GM23338 (cell line): ENCODE measurements at regions not wholly inside any gene's neighbourhood (a gene's known extent, or its start where the extent isn't known, plus 50 kb on each side); places are given as distances from the start of the nearest gene placed in this dataset.
A peak's percentile ranks its signal among the peaks of the same experiment; 100 is the strongest.

Experiments
- ATAC-seq: fragments of 200-7000 bp; cut with Tn5 transposase; 3 replicates; pipeline ENCODE4 v1.9.1; 2020
- DNase-seq: peaks from one replicate; pipeline ENCODE4 v3.0.0-alpha.2; 2015; ENCODE audit warnings: low spot score
- H2AFZ ChIP-seq: fragments of 200-600 bp; sonication (generic); 2 replicates; pipeline ENCODE4 v1.8.0; 2016; ENCODE audit warnings: antibody characterized with exemption, mild to moderate bottlenecking, moderate library complexity
- H3F3A ChIP-seq: fragments of 200-600 bp; sonication (generic); replicated peaks from 2 replicates; pipeline ENCODE4 v1.8.0; 2017; ENCODE audit warnings: antibody characterized with exemption, mixed run types, low read depth
- H3K27ac ChIP-seq: fragments of 200-600 bp; sonication (generic); 2 replicates; pipeline ENCODE4 v1.6.1; 2016; ENCODE audit warnings: low read depth
- H3K27me3 ChIP-seq: fragments of 200-600 bp; sonication (generic); 2 replicates; pipeline ENCODE4 v1.8.0; 2016; ENCODE audit warnings: mild to moderate bottlenecking, mixed run types, moderate library complexity; ENCODE audit not compliant: insufficient read depth
- H3K36me3 ChIP-seq: fragments of 200-600 bp; sonication (generic); 2 replicates; pipeline ENCODE4 v1.8.0; 2016; ENCODE audit warnings: mild to moderate bottlenecking; ENCODE audit not compliant: insufficient read depth
- H3K4me1 ChIP-seq: fragments of 200-600 bp; sonication (generic); 2 replicates; pipeline ENCODE4 v1.8.0; 2016; ENCODE audit warnings: mild to moderate bottlenecking, moderate library complexity; ENCODE audit not compliant: insufficient read depth
- H3K4me2 ChIP-seq: fragments of 200-600 bp; sonication (generic); 2 replicates; pipeline ENCODE4 v1.7.1; 2017; ENCODE audit warnings: mixed run types
- H3K4me3 ChIP-seq: fragments of 200-600 bp; sonication (generic); 2 replicates; pipeline ENCODE4 v1.6.1; 2016; ENCODE audit warnings: mixed run types
- H3K79me2 ChIP-seq: fragments of 200-600 bp; sonication (generic); replicated peaks from 2 replicates; pipeline ENCODE4 v1.8.0; 2017; ENCODE audit warnings: mild to moderate bottlenecking; ENCODE audit not compliant: insufficient read depth
- H3K9me2 ChIP-seq: fragments of 200-600 bp; sonication (generic); 2 replicates; pipeline ENCODE4 v1.8.0; 2017; ENCODE audit not compliant: insufficient read depth
- H4K20me1 ChIP-seq: fragments of 200-600 bp; sonication (generic); replicated peaks from 2 replicates; pipeline ENCODE4 v1.8.0; 2017; ENCODE audit warnings: mild to moderate bottlenecking; ENCODE audit not compliant: insufficient read depth
- H3K27ac Mint-ChIP-seq: 2 replicates; pipeline ENCODE4 v1.8.0; 2020; ENCODE audit warnings: inconsistent platforms, mild to moderate bottlenecking, moderate library complexity, mixed read lengths
- H3K27me3 Mint-ChIP-seq: 3 replicates; pipeline ENCODE4 v1.8.0; 2022; ENCODE audit warnings: low read depth, mild to moderate bottlenecking, moderate library complexity, mixed read lengths, inconsistent platforms; ENCODE audit not compliant: insufficient read depth, poor library complexity
- H3K36me3 Mint-ChIP-seq: 3 replicates; pipeline ENCODE4 v1.8.0; 2021; ENCODE audit warnings: low read depth, mild to moderate bottlenecking, inconsistent platforms, moderate library complexity, mixed read lengths
- H3K4me1 Mint-ChIP-seq: 3 replicates; pipeline ENCODE4 v1.8.0; 2020; ENCODE audit warnings: mild to moderate bottlenecking, inconsistent platforms, mixed read lengths
- H3K4me3 Mint-ChIP-seq: 3 replicates; pipeline ENCODE4 v1.8.0; 2021; ENCODE audit warnings: moderate library complexity, mild to moderate bottlenecking, inconsistent platforms, mixed read lengths
- H3K9me3 Mint-ChIP-seq: 3 replicates; pipeline ENCODE4 v1.8.0; 2020; ENCODE audit warnings: moderate library complexity, mild to moderate bottlenecking, inconsistent platforms, mixed read lengths
- CTCF ChIP-seq, 2 experiments: fragments of 200-600 bp in 1 of 2; sonication (generic) in 1 of 2; conservative IDR thresholded peaks; 2 replicates each; pipeline versions ENCODE4 v1.5.1 to v1.6.1; 2016 to 2017; ENCODE audit warnings: antibody characterized with exemption in 2 of 2, low read depth in 2 of 2, mild to moderate bottlenecking in 2 of 2, moderate library complexity in 1 of 2
- EZH2 ChIP-seq: fragments of 200-600 bp; sonication (generic); IDR thresholded peaks from one replicate; pipeline ENCODE4 v1.8.0; 2017; ENCODE audit warnings: antibody characterized with exemption, mild to moderate bottlenecking, low read depth; ENCODE audit not compliant: unreplicated experiment
- EZH2phosphoT487 ChIP-seq: fragments of 200-600 bp; sonication (generic); IDR thresholded peaks from one replicate; pipeline ENCODE4 v1.8.1; 2018; ENCODE audit warnings: antibody characterized with exemption; ENCODE audit not compliant: unreplicated experiment
- JUNB ChIP-seq: IDR thresholded peaks from one replicate; pipeline ENCODE4 v1.6.1; 2016; ENCODE audit warnings: antibody characterized with exemption; ENCODE audit not compliant: unreplicated experiment
- NANOG ChIP-seq: IDR thresholded peaks from 2 replicates; pipeline ENCODE4 v1.6.1; 2016; ENCODE audit warnings: antibody characterized with exemption, borderline replicate concordance
- STAT1 ChIP-seq: IDR thresholded peaks from one replicate; pipeline ENCODE4 v1.6.1; 2016; ENCODE audit warnings: antibody characterized with exemption; ENCODE audit not compliant: unreplicated experiment
- ZNF114 ChIP-seq: fragments of 250-450 bp; sonication (Bioruptor Pico); IDR thresholded peaks from 2 replicates; pipeline ENCODE4 v1.5.0; 2020; ENCODE audit warnings: mild to moderate bottlenecking, moderate library complexity
- ZNF331 ChIP-seq: fragments of 250-450 bp; sonication (Bioruptor Pico); IDR thresholded peaks from 2 replicates; pipeline ENCODE4 v1.5.0; 2020; ENCODE audit warnings: low read depth, mild to moderate bottlenecking, moderate library complexity
- TF ChIP-seq, protein P1 (sequence below): fragments of 250-450 bp; sonication (Bioruptor Pico); IDR thresholded peaks from 2 replicates; pipeline ENCODE4 v1.5.0; 2020; ENCODE audit warnings: mild to moderate bottlenecking, moderate library complexity

DNA sequence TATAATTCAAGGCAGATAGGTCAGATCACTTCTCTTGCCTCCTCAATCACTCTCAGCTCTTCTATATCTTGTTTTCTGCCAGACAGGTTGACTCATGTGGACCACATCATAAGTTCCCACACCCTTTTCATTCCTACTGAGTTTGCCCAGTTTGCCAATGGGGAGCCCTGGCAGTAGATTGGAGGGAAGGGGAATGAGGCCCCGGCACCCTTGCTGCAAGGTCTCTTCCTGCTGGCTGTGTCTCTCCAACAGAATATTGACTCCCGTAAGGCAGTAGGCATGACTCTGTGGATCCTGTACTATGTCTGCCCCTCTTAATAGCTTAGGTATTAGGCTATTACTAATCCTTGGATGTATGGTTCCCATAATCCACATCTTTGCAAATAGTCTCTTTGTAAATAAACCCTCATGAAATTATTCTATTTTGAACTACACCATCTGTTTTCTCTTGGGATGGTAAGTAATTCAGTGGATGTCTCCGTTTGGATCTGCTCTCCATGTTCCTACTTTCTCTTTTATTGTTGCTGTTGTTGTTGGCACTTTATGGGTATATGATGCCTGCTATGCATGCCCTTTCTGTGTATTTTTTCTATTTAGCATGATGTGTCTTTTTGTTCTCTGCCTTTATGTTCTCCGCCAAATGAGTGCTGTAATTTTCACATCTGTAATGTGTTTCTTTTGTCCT lies 65.5 kb upstream of the DCBLD2 start:
- H4K20me1 ChIP-seq, result no peaks in the 10 kb centered on the region
- TF ChIP-seq EZH2phosphoT487 (no peak), NANOG (no peak), JUNB (no peak), EZH2 (no peak), ZNF331 (no peak), ZNF114 (CRISPR knock-in tag) (no peak), STAT1 (no peak), CTCF (conservative IDR thresholded peaks at IDR 0.05; ENCODE audit: low read depth in 2 of 2) (no peak)
- TF ChIP-seq, protein P1, sequence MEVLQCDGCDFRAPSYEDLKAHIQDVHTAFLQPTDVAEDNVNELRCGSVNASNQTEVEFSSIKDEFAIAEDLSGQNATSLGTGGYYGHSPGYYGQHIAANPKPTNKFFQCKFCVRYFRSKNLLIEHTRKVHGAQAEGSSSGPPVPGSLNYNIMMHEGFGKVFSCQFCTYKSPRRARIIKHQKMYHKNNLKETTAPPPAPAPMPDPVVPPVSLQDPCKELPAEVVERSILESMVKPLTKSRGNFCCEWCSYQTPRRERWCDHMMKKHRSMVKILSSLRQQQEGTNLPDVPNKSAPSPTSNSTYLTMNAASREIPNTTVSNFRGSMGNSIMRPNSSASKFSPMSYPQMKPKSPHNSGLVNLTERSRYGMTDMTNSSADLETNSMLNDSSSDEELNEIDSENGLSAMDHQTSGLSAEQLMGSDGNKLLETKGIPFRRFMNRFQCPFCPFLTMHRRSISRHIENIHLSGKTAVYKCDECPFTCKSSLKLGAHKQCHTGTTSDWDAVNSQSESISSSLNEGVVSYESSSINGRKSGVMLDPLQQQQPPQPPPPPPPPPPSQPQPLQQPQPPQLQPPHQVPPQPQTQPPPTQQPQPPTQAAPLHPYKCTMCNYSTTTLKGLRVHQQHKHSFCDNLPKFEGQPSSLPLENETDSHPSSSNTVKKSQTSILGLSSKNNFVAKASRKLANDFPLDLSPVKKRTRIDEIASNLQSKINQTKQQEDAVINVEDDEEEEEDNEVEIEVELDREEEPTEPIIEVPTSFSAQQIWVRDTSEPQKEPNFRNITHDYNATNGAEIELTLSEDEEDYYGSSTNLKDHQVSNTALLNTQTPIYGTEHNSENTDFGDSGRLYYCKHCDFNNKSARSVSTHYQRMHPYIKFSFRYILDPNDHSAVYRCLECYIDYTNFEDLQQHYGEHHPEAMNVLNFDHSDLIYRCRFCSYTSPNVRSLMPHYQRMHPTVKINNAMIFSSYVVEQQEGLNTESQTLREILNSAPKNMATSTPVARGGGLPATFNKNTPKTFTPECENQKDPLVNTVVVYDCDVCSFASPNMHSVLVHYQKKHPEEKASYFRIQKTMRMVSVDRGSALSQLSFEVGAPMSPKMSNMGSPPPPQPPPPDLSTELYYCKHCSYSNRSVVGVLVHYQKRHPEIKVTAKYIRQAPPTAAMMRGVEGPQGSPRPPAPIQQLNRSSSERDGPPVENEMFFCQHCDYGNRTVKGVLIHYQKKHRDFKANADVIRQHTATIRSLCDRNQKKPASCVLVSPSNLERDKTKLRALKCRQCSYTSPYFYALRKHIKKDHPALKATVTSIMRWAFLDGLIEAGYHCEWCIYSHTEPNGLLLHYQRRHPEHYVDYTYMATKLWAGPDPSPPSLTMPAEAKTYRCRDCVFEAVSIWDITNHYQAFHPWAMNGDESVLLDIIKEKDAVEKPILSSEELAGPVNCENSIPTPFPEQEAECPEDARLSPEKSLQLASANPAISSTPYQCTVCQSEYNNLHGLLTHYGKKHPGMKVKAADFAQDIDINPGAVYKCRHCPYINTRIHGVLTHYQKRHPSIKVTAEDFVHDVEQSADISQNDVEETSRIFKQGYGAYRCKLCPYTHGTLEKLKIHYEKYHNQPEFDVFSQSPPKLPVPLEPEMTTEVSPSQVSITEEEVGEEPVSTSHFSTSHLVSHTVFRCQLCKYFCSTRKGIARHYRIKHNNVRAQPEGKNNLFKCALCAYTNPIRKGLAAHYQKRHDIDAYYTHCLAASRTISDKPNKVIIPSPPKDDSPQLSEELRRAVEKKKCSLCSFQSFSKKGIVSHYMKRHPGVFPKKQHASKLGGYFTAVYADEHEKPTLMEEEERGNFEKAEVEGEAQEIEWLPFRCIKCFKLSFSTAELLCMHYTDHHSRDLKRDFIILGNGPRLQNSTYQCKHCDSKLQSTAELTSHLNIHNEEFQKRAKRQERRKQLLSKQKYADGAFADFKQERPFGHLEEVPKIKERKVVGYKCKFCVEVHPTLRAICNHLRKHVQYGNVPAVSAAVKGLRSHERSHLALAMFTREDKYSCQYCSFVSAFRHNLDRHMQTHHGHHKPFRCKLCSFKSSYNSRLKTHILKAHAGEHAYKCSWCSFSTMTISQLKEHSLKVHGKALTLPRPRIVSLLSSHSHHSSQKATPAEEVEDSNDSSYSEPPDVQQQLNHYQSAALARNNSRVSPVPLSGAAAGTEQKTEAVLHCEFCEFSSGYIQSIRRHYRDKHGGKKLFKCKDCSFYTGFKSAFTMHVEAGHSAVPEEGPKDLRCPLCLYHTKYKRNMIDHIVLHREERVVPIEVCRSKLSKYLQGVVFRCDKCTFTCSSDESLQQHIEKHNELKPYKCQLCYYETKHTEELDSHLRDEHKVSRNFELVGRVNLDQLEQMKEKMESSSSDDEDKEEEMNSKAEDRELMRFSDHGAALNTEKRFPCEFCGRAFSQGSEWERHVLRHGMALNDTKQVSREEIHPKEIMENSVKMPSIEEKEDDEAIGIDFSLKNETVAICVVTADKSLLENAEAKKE (CRISPR knock-in tag), result no peak
- Mint-ChIP-seq H3K4me1 (no peaks in the 10 kb centered on the region), H3K9me3 (no peaks in the 10 kb centered on the region), H3K4me3 (no peak overlapping the region), H3K27ac (no peak overlapping the region), H3K27me3 (no peaks in the 10 kb centered on the region), H3K36me3 (no peaks in the 10 kb centered on the region)
- H3K27me3 ChIP-seq, result no peaks in the 10 kb centered on the region
- no peak overlapping the region for H3K4me2 ChIP-seq
- no peak overlapping the region for H3K27ac ChIP-seq
- no peaks in the 10 kb centered on the region for H3K9me2 ChIP-seq
- no peaks in the 10 kb centered on the region for H3K4me1 ChIP-seq
- H3K79me2 ChIP-seq, result no peaks in the 10 kb centered on the region
- no peak overlapping the region for H3K4me3 ChIP-seq
- H3F3A ChIP-seq, result no peaks in the 10 kb centered on the region
- H2AFZ ChIP-seq, result peak overlapping the region; percentile 47; the same call in 1 of the 2 replicates
- DNase-seq (no peak), ATAC-seq (no peak)
- H3K36me3 ChIP-seq, result no peaks in the 10 kb centered on the region
